PC-9 (cell line): ENCODE measurements at regions not wholly inside any gene's neighbourhood (a gene's known extent, or its start where the extent isn't known, plus 50 kb on each side); places are given as distances from the start of the nearest gene placed in this dataset.

Source experiments
- EZH2 ChIP-seq: fragments of 200-600 bp; sonication (generic); IDR thresholded peaks from 2 replicates; pipeline ENCODE4 v1.8.0; 2017; ENCODE audit warnings: antibody characterized with exemption, low read depth
- TF ChIP-seq, protein P1 (sequence below): fragments of 200-600 bp; sonication (generic); conservative IDR thresholded peaks from 2 replicates; pipeline ENCODE4 v1.6.1; 2017; ENCODE audit warnings: mixed run types, antibody characterized with exemption, mild to moderate bottlenecking, moderate library complexity

- TF ChIP-seq, protein P1, sequence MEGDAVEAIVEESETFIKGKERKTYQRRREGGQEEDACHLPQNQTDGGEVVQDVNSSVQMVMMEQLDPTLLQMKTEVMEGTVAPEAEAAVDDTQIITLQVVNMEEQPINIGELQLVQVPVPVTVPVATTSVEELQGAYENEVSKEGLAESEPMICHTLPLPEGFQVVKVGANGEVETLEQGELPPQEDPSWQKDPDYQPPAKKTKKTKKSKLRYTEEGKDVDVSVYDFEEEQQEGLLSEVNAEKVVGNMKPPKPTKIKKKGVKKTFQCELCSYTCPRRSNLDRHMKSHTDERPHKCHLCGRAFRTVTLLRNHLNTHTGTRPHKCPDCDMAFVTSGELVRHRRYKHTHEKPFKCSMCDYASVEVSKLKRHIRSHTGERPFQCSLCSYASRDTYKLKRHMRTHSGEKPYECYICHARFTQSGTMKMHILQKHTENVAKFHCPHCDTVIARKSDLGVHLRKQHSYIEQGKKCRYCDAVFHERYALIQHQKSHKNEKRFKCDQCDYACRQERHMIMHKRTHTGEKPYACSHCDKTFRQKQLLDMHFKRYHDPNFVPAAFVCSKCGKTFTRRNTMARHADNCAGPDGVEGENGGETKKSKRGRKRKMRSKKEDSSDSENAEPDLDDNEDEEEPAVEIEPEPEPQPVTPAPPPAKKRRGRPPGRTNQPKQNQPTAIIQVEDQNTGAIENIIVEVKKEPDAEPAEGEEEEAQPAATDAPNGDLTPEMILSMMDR, result no peak
- TF ChIP-seq EZH2, result no peak
These were observed 117.9 kb downstream of the CPZ start for GRCh38 chr4:8710416-8710815.
